Superior temporal gyrus (tissue), 1 donor: ENCODE measurements at regions not wholly inside any gene's neighbourhood (a gene's known extent, or its start where the extent isn't known, plus 50 kb on each side); places are given as distances from the start of the nearest gene placed in this dataset.
"Not testable (repeated sequence)": the region's sequence is repeated elsewhere in the genome, so short reads cannot be mapped to it uniquely, and the experiment has no call there.

Source experiments
- DNase-seq: peaks from one replicate; pipeline ENCODE4 v3.0.0-alpha.2; 2016; ENCODE audit errors: extremely low spot score

- no peak for DNase-seq
These were observed 188.1 kb upstream of the ETV3 start for GRCh38 chr1:157326173-157326859.

- DNase-seq = no peak
These were observed 187.0 kb upstream of the ETV3 start for GRCh38 chr1:157325220-157325619.

- DNase-seq = not testable (repeated sequence)
These were observed 183.8 kb upstream of the ETV3 start for GRCh38 chr1:157321972-157322371.

- DNase-seq = no peak
These were observed 181.4 kb upstream of the ETV3 start for GRCh38 chr1:157319567-157319966.

GRCh38 chr1:157317229-157317628, 179.0 kb upstream of the ETV3 start:
- DNase-seq = not testable (repeated sequence)

- DNase-seq = no peak
These were observed 177.3 kb upstream of the ETV3 start for GRCh38 chr1:157315544-157315943.

- no peak for DNase-seq
These were observed 176.2 kb upstream of the ETV3 start for GRCh38 chr1:157314408-157314807.

- DNase-seq = no peak
These were observed 175.1 kb upstream of the ETV3 start for GRCh38 chr1:157313240-157313807.

GRCh38 chr1:157312082-157312812, 174.1 kb upstream of the ETV3 start:
- DNase-seq = no peak

GRCh38 chr1:157311730-157312081, 173.5 kb upstream of the ETV3 start:
- no peak for DNase-seq

- DNase-seq = not testable (repeated sequence)
These were observed 172.9 kb upstream of the ETV3 start for GRCh38 chr1:157310805-157311729.

GRCh38 chr1:157310401-157310800, 172.2 kb upstream of the ETV3 start:
- DNase-seq = no peak

GRCh38 chr1:157307491-157307890, 169.3 kb upstream of the ETV3 start:
- DNase-seq = no peak

GRCh38 chr1:157306896-157307295, 168.7 kb upstream of the ETV3 start:
- no peak for DNase-seq

- no peak for DNase-seq
These were observed 166.1 kb upstream of the ETV3 start for GRCh38 chr1:157304271-157304670.

- no peak for DNase-seq
These were observed 164.5 kb upstream of the ETV3 start for GRCh38 chr1:157302724-157303123.

GRCh38 chr1:157302199-157302497, 164.0 kb upstream of the ETV3 start:
- no peak for DNase-seq

GRCh38 chr1:157301477-157302198, 163.4 kb upstream of the ETV3 start:
- no peak for DNase-seq

GRCh38 chr1:157294387-157295145, 156.4 kb upstream of the ETV3 start:
- not testable (repeated sequence) for DNase-seq

GRCh38 chr1:157292809-157293564, 154.8 kb upstream of the ETV3 start:
- DNase-seq = no peak
